Suppressor macrophage (primary cell): ENCODE measurements at regions not wholly inside any gene's neighbourhood (a gene's known extent, or its start where the extent isn't known, plus 50 kb on each side); places are given as distances from the start of the nearest gene placed in this dataset.
A peak's percentile ranks its signal among the peaks of the same experiment; 100 is the strongest.

Experiments
- DNase-seq, 4 experiments: peaks; one replicate each; pipeline ENCODE4 v3.0.0-alpha.2; 2020 to 2022

DNA sequence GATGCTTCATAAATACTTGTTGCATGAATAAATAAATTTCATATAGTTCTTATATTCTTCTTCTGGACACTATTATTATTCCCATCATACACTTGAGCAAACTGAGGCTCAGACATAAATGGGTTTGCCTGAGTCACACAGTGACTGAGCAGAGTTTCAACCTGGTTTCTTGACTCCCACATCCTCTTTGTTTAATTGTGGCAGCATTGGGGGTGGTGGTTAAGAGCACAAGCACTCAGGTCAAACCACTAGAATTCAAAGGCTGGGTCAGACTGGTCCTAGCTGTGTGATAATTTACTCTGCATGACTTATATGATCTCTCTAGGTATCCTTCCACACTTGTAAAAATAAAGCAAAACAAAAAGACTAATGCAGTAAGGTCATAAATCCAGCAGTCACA is 274.9 kb upstream of the SRRM4 start:
- no peak for DNase-seq

GRCh38 chr12:118709946-118710345 is 271.4 kb upstream of the SRRM4 start:
- no peak for DNase-seq

GRCh38 chr12:118711185-118711584 is 270.2 kb upstream of the SRRM4 start:
- no peak for DNase-seq

DNA sequence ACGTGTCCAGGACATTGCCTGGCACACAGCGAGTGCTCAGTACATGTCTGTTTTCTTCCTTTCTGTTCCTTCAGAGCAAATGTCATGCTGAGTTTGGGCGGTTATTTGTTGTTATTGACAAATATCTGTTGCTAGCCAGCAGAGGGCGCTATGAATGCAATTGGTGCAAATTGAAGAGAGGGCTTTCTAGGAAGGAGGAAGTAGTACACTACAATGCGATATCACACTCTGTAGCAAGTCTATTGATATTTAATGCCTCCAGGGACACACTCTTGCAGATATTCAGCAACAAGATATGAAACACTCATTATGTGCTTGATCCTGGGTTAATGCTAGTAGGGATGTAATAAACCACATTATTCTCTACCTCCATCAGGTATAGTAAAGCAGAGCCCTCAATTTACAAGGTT is 267.3 kb upstream of the SRRM4 start:
- peak; percentile 61 to 76 (median 65) for DNase-seq

DNA sequence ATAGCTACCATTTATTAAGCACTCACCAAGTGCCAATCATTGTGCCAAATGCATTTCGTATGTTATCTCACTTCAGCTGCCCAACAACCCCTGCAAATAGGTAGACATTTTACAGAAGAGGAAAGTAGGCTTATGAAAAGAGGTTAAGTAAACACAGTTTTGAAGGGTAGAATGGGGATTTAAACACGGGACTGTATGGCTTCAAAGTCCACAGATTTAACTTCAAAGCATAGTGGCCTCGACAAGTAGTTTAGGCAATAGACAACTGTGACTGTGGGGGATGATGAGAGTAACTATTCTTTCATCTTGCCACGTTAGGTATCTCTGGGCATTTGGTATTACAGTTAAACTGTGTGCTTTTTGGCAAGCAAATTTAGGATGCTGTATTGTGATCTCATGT is 266.8 kb upstream of the SRRM4 start:
- DNase-seq, result no peak

- DNase-seq, result no peak
Observed at GRCh38 chr12:118715647-118716046, 265.7 kb upstream of the SRRM4 start.

- DNase-seq, result no peak
Observed at GRCh38 chr12:118727196-118727978, 254.0 kb upstream of the SRRM4 start.

DNA sequence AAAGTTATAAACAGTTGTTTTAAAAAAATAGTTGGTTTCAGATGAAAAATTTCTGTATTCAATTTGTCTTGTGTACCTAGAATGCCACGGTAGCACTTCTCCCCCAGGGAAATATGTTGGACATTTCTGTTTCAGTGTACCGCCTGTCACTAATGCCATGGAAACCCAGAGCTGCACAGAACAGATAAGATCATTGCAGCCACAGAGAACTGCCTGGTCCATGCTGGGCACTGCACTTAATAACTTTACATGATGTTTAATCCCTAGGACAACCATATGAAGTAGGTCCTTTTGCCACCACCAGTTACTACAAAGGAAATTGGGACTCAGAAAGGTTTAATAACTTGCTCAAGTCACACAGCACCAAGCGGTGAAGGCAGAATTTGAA is 253.4 kb upstream of the SRRM4 start:
- no peak for DNase-seq

GRCh38 chr12:118734266-118734665 is 247.1 kb upstream of the SRRM4 start:
- no peak for DNase-seq

DNA sequence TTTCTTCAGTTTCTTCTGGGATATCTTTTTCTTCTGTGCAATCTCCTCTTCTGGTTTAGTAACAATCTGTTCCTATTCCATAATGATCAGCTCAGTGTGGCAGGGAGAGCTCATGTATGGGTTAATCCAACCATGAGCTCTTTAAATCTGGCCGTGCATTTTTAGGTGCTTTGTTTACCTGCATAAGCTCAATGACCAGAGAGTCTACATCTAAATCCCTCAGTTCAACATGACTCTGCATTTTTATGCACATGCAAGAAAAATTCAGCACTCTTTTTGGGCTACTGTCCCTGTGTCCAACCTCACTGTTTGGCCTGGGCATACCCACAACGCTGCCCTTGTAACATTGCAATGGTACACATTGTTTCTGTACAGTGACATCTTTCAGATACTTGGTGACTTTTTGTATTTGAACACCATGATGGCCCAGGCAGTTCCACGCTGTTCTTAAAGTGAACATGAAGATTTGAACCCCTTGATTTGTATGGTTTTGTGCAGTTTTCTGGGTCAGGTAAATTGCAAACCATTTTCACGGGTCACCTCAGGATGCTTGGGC is 243.3 kb upstream of the SRRM4 start:
- DNase-seq, result no peak

GRCh38 chr12:118741194-118741593 is 240.1 kb upstream of the SRRM4 start:
- DNase-seq, result no peak

DNA sequence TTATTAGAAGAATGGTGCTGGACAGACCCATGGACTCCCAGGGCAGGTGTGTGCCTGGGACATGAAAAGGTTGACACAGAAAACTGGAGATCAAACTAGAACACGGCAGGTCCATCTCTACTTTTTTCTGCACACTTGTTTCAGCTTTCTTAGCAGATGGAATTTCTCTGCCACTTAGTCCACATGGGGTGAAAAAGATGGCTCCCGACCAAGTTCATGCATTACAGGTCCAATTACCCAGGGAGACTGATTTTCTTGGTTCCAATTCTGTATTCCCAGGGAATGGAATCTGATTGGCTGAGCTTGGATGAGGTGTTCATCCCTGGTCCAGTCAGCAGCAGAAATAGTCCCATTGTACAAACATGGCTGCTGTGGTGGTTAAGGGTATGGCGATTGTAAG is 238.9 kb upstream of the SRRM4 start:
- no peak for DNase-seq

DNA sequence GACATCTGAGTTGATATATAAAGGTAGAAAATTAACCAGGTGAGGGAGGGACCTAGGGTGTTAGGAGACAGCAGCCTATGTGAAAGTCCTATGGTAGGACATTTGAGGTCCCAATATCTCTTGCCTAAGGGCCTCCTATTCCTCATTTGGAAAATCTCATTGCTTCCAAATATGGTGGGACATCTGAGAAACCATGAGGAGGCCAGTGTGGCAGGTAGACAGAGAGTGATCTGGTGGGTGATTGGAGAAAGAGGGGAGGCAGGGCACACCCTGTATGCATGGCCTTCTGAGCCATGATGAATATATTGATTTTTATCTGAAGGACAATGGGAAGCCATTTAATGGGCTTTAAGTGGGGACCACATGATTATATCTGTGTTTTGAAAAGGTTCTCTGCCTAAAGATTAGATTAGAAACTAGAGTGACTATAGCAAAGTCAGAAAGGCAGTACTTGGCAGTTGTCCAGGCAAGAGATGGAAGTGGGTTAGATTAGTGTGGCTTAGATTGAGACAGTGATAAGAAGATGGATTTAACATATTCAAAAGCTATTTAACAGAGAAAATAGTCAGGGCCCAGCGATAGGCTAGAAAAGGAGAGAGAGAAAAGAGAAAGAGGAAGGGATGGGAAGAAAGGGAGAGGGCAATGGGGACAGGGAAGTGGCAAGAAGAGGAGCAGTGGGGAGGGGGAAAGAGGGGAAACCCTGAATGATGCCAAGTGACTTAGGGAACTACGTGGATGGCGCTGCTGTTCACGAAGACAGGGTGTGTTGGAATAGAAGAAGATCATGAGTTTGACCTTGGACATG is 237.2 kb upstream of the SRRM4 start:
- no peak for DNase-seq

DNA sequence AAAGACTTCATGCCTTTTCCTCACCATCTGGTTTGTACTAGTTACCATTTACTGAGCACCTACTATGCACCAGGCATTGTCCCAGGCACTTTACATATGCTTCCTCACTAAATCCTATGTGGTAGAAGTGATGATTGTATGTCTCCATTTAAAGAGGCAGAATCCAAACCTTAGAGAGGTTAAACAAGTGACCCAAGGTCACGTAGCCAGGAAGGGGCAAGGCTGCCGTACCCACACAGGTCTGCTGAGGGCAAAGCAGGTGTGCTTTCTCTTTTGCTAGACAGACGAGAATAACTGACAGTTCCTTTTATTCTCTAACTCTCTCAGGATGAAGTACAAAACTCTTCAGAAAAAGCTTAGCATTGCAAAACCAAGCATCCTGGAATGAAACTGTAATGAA is 235.2 kb upstream of the SRRM4 start:
- no peak for DNase-seq

- DNase-seq, result no peak
Observed at GRCh38 chr12:118746960-118747359, 234.4 kb upstream of the SRRM4 start.

- DNase-seq, result no peak
Observed at GRCh38 chr12:118747771-118748170, 233.6 kb upstream of the SRRM4 start.

- no peak for DNase-seq
Observed at GRCh38 chr12:118748478-118749380, 232.6 kb upstream of the SRRM4 start.

DNA sequence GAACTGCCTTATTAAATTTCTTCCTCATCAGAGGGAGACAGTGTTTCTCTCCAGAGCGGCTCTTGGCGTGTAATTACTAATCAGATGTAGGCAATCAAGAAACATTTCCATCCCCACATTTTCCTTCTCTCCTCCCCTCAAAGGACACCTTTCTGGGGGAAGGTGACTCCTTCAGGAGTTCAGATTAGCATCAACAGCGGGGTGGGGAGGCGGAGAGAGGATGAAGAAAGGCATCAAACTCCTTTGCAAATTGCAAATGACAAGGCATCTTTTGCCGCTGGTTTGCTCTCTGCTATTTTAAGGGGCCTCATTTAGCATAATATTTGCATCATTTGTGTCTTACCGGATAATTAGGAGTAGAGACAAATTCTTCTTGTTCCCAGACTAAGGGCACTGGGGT is 231.7 kb upstream of the SRRM4 start:
- DNase-seq, result no peak

DNA sequence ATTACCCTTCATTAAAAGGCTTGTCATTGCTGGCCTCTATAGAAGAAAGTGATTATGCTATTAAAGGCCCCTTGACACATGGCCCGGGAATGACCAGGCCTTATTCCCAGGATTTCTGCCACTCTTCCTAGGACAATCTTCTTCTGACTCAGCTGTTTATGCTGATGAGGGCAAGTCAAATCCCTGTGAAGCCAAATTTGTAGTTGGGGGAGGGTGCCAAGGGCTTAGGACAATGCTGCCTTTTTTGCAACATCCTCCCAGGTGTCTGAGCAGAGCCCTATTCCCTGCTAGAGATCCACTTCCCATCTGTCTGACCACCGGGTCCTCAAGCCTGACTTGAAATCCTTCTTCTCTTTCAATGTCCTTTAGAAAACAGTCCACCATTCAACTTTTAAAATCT is 230.7 kb upstream of the SRRM4 start:
- DNase-seq, result no peak

- DNase-seq, result no peak
Observed at GRCh38 chr12:118751355-118751754, 230.0 kb upstream of the SRRM4 start.

- no peak for DNase-seq
Observed at GRCh38 chr12:118760623-118761022, 220.7 kb upstream of the SRRM4 start.

- no peak for DNase-seq
Observed at GRCh38 chr12:118763234-118763633, 218.1 kb upstream of the SRRM4 start.
